IMR-90 (cell line): ENCODE measurements at regions not wholly inside any gene's neighbourhood (a gene's known extent, or its start where the extent isn't known, plus 50 kb on each side); places are given as distances from the start of the nearest gene placed in this dataset.
"Not testable (repeated sequence)": the region's sequence is repeated elsewhere in the genome, so short reads cannot be mapped to it uniquely, and the experiment has no call there.

Source experiments
- ATAC-seq: fragments of 200-7000 bp; cut with Tn5 transposase; 2 replicates; pipeline ENCODE4 v1.9.1; 2020; ENCODE audit warnings: low read depth, mild to moderate bottlenecking, moderate library complexity
- BruUV-seq: library from RNA; stranded (reverse); fragments of 400-500 nt; replicated peaks from 2 replicates; lab custom pipeline; 2021; lab: Mats Ljungman, UMichigan
- CTCF ChIA-PET: fragments of 300-600 bp; formaldehyde crosslinking; extraction: SDS; loops from one replicate; lab custom pipeline; 2021; ENCODE audit warnings: antibody characterized with exemption; lab: Yijun Ruan, JAX
- POLR2A ChIA-PET: fragments of 300-600 bp; sonication (Branson Sonifier 250); formaldehyde crosslinking; loops from one replicate; lab custom pipeline; 2022; ENCODE audit warnings: antibody characterized with exemption; ENCODE audit not compliant: unreplicated experiment; lab: Charles Lee
- DNase-seq: peaks from one replicate; pipeline ENCODE4 v3.0.0; 2013
- H2AFZ ChIP-seq: replicated peaks from 2 replicates; pipeline ENCODE3; 2013; ENCODE audit warnings: low read length, mild to moderate bottlenecking; ENCODE audit not compliant: poor library complexity
- H2AK5ac ChIP-seq: 2 replicates; pipeline ENCODE4 v1.6.1; 2013; ENCODE audit warnings: low read depth, low read length, inconsistent platforms
- H2AK9ac ChIP-seq: replicated peaks from 2 replicates; pipeline ENCODE3; 2013; ENCODE audit warnings: mild to moderate bottlenecking, low read depth, low read length, moderate library complexity; ENCODE audit not compliant: poor library complexity
- H2BK120ac ChIP-seq: 2 replicates; pipeline ENCODE4 v1.6.1; 2013; ENCODE audit warnings: low read depth, low read length, inconsistent platforms
- H2BK15ac ChIP-seq: 3 replicates; pipeline ENCODE4 v1.6.1; 2013; ENCODE audit warnings: low read depth, low read length, inconsistent platforms
- H2BK20ac ChIP-seq: 2 replicates; pipeline ENCODE4 v1.6.1; 2013; ENCODE audit warnings: low read depth, mild to moderate bottlenecking, inconsistent platforms, low read length, moderate library complexity
- H2BK5ac ChIP-seq: 2 replicates; pipeline ENCODE4 v1.6.1; 2013; ENCODE audit warnings: mild to moderate bottlenecking, low read depth, low read length, inconsistent platforms; ENCODE audit not compliant: poor library complexity, severe bottlenecking
- H3K14ac ChIP-seq: replicated peaks from 2 replicates; pipeline ENCODE4 v1.6.1; 2013; ENCODE audit warnings: low read depth, low read length, inconsistent platforms
- H3K18ac ChIP-seq: 2 replicates; pipeline ENCODE4 v1.6.1; 2013; ENCODE audit warnings: low read depth, low read length, control low read depth
- H3K23ac ChIP-seq: 2 replicates; pipeline ENCODE4 v1.6.1; 2013; ENCODE audit warnings: low read depth, low read length, inconsistent platforms
- H3K27ac ChIP-seq: 2 replicates; pipeline ENCODE4 v1.5.1; 2013; ENCODE audit warnings: mild to moderate bottlenecking, control low read depth, low read length; ENCODE audit not compliant: insufficient read depth
- H3K27me3 ChIP-seq: 2 replicates; pipeline ENCODE4 v1.6.1; 2013; ENCODE audit warnings: low read length; ENCODE audit not compliant: control insufficient read depth, insufficient read depth
- H3K36me3 ChIP-seq: 2 replicates; pipeline ENCODE4 v1.6.1; 2013; ENCODE audit warnings: low read length, mixed read lengths; ENCODE audit not compliant: control insufficient read depth, insufficient read depth
- H3K4ac ChIP-seq: 2 replicates; pipeline ENCODE4 v1.6.1; 2013; ENCODE audit warnings: low read depth, low read length, inconsistent platforms
- H3K4me1 ChIP-seq: 2 replicates; pipeline ENCODE4 v1.6.1; 2013; ENCODE audit warnings: low read length, mixed read lengths; ENCODE audit not compliant: control insufficient read depth, insufficient read depth
- H3K4me2 ChIP-seq: 2 replicates; pipeline ENCODE4 v1.6.1; 2013; ENCODE audit warnings: low read depth, mild to moderate bottlenecking, control low read depth, low read length, moderate library complexity
- H3K4me3 ChIP-seq: 2 replicates; pipeline ENCODE4 v1.5.1; 2013; ENCODE audit warnings: low read depth, mild to moderate bottlenecking, control low read depth, low read length, moderate library complexity; ENCODE audit not compliant: insufficient read depth
- H3K56ac ChIP-seq: 2 replicates; pipeline ENCODE4 v1.6.1; 2013; ENCODE audit warnings: low read length, inconsistent platforms; ENCODE audit not compliant: insufficient read depth; ENCODE audit errors: extremely low read depth
- H3K79me1 ChIP-seq, 2 experiments: 2 replicates each; pipeline ENCODE4 v1.6.1; 2013; ENCODE audit warnings: low read length in 2 of 2, inconsistent platforms in 1 of 2, low read depth in 1 of 2
- H3K9ac ChIP-seq: 2 replicates; pipeline ENCODE4 v1.6.1; 2013; ENCODE audit warnings: low read depth, low read length, control low read depth
- H3K9me1 ChIP-seq: 2 replicates; pipeline ENCODE4 v1.6.1; 2013; ENCODE audit warnings: low read length, inconsistent platforms; ENCODE audit not compliant: insufficient read depth
- H3K9me3 ChIP-seq: 2 replicates; pipeline ENCODE4 v1.6.1; 2013; ENCODE audit warnings: low read length; ENCODE audit not compliant: control insufficient read depth, insufficient read depth
- H4K20me1 ChIP-seq: 2 replicates; pipeline ENCODE4 v1.6.1; 2013; ENCODE audit warnings: low read length, inconsistent platforms; ENCODE audit not compliant: insufficient read depth
- H4K5ac ChIP-seq: 2 replicates; pipeline ENCODE4 v1.6.1; 2013; ENCODE audit warnings: mild to moderate bottlenecking, low read depth, low read length, control low read depth
- H4K8ac ChIP-seq, 2 experiments: 2 replicates each; pipeline ENCODE4 v1.6.1; 2013; ENCODE audit warnings: low read depth in 2 of 2, low read length in 2 of 2, control low read depth in 1 of 2, inconsistent platforms in 1 of 2
- H4K91ac ChIP-seq: 2 replicates; pipeline ENCODE4 v1.6.1; 2013; ENCODE audit warnings: low read depth, low read length, inconsistent platforms; ENCODE audit not compliant: insufficient read depth
- WGBS, 2 experiments: methylation state at CpG; one replicate each; pipeline versions ENCODE4 v1.1.5 to v1.1.7; 2013; ENCODE audit warnings: missing lambda C conversion rate in 2 of 2; ENCODE audit not compliant: insufficient read length in 1 of 2; ENCODE audit errors: extremely low coverage in 2 of 2; 5-methylcytosine and 5-hydroxymethylcytosine counted together
- dilution Hi-C: fragments of 300-500 bp; cut with HindIII; formaldehyde crosslinking; loops from one replicate; pipeline ENCODE4 v1.14.3; 2018; ENCODE audit warnings: low sequenced_read_pairs; ENCODE audit not compliant: unreplicated experiment
- in situ Hi-C: fragments of 300-500 bp; cut with MboI; formaldehyde crosslinking; loops from 3 replicates; pipeline ENCODE4 v1.14.3; 2019; ENCODE audit warnings: low sequenced_read_pairs, inconsistent platforms, mixed read lengths
- intact Hi-C: fragments of 100-400 bp; cut with micrococcal nuclease; formaldehyde crosslinking; loops from 2 replicates; pipeline ENCODE4 v1.10.0; 2022

- H3K9me3 ChIP-seq, BruUV-seq, H2AK9ac ChIP-seq, H3K4ac ChIP-seq, CTCF ChIA-PET, H3K4me2 ChIP-seq, H3K9ac ChIP-seq, H2AFZ ChIP-seq, H2BK20ac ChIP-seq, H2BK15ac ChIP-seq, H3K56ac ChIP-seq, H3K9me1 ChIP-seq, DNase-seq, H3K4me1 ChIP-seq, H3K27ac ChIP-seq, intact Hi-C loops, H4K8ac ChIP-seq, ATAC-seq, H3K14ac ChIP-seq, POLR2A ChIA-PET, H3K27me3 ChIP-seq, H4K91ac ChIP-seq, H3K4me3 ChIP-seq, H2AK5ac ChIP-seq, H3K36me3 ChIP-seq, in situ Hi-C loops, H3K18ac ChIP-seq, H4K5ac ChIP-seq, H2BK120ac ChIP-seq, H3K23ac ChIP-seq, dilution Hi-C loops, H2BK5ac ChIP-seq: not testable (repeated sequence)
- Histone ChIP-seq H3K79me1 (peaks cover 18 to 45% of the 10 kb centered on the region in 2 experiments), H4K20me1 (peaks cover 28% of the 10 kb centered on the region)
- 95% methylated on average over 12 of the region's 19 CpGs; no CpG with 5 or more reads in 1 of the 2 experiments for WGBS, 2 experiments
Observed at GRCh38 chr6:56785536-56785935, 142.8 kb upstream of the DST start.

- H3K14ac ChIP-seq, H2AK5ac ChIP-seq, CTCF ChIA-PET, DNase-seq, H2BK15ac ChIP-seq, dilution Hi-C loops, H3K27ac ChIP-seq, H2BK5ac ChIP-seq, H4K5ac ChIP-seq, H2BK20ac ChIP-seq, H2BK120ac ChIP-seq, H3K4me1 ChIP-seq, H3K9ac ChIP-seq, POLR2A ChIA-PET, H3K23ac ChIP-seq, H3K36me3 ChIP-seq, H3K4ac ChIP-seq, in situ Hi-C loops, H3K9me3 ChIP-seq, H3K56ac ChIP-seq, H4K8ac ChIP-seq, H3K4me2 ChIP-seq, ATAC-seq, H3K27me3 ChIP-seq, H2AFZ ChIP-seq, H3K4me3 ChIP-seq, BruUV-seq, H2AK9ac ChIP-seq, intact Hi-C loops, H3K18ac ChIP-seq, H4K91ac ChIP-seq, H3K9me1 ChIP-seq: not testable (repeated sequence)
- no CpG with 5 or more reads among the region's 2 CpGs for WGBS, 2 experiments
- Histone ChIP-seq H4K20me1 (peaks cover 17% of the 10 kb centered on the region; the same call in 1 of the 2 replicates), H3K79me1 (peaks cover 15 to 19% of the 10 kb centered on the region in 2 experiments; a peak in 3 of 4 replicates)
Observed at GRCh38 chr6:56780109-56780508, 137.4 kb upstream of the DST start.
